ENCODE measurements at regions not wholly inside any gene's neighbourhood (a gene's known extent, or its start where the extent isn't known, plus 50 kb on each side); places are given as distances from the start of the nearest gene placed in this dataset.

- no peak for TF ChIP-seq CTCF (IDR thresholded peaks at IDR 0.05; ENCODE audit: borderline replicate concordance, extremely low read depth, low read length, poor library complexity, severe bottlenecking)
- no peak for TF ChIP-seq EZH2 (IDR thresholded peaks at IDR 0.05; ENCODE audit: borderline replicate concordance, low read depth, low read length, severe bottlenecking)
Measured at GRCh38 chr12:91515944-91516694, 333.5 kb upstream of the DCN start.
